ENCODE measurements at regions not wholly inside any gene's neighbourhood (a gene's known extent, or its start where the extent isn't known, plus 50 kb on each side); places are given as distances from the start of the nearest gene placed in this dataset.

DNA sequence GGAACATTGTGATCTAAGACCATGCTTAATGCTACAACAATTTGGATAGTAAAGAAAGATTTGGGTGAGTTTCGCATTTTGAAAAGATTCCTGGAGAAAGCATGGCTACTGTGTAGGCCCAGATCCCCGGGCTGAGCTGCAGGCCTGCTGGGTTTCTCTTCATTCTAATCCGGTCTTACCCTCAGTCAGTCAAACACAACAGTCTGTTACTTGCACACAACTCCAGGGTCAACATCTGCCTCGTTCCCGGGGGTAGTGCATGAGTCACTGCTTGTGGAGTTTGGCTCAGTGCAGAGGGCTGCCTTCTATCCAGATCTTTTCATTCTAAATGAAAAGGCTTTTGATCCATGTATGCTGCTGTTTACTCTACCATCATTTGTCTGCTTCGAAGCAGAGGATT is 60.4 kb upstream of the SEL1L start:
- TF ChIP-seq POLR2A (IDR thresholded peaks at IDR 0.05; ENCODE audit: low read depth, low read length) (no peak), POLR2AphosphoS5 (IDR thresholded peaks at IDR 0.05; ENCODE audit: low read depth, low read length) (no peak)
